Embryonic facial prominence (tissue), 1 donor: ENCODE measurements at regions not wholly inside any gene's neighbourhood (a gene's known extent, or its start where the extent isn't known, plus 50 kb on each side); places are given as distances from the start of the nearest gene placed in this dataset.

ENCODE experiments used
- DNase-seq: peaks from one replicate; pipeline ENCODE4 v3.0.0-alpha.2; 2016; ENCODE audit errors: extremely low spot score

GRCh38 chr2:220434385-220434784 is 807.0 kb downstream of the SLC4A3 start:
- DNase-seq, result no peak

GRCh38 chr2:220437938-220438337 is 810.5 kb downstream of the SLC4A3 start:
- no peak for DNase-seq

GRCh38 chr2:220440731-220441130 is 813.3 kb downstream of the SLC4A3 start:
- DNase-seq, result no peak

- no peak for DNase-seq
These were observed 814.0 kb downstream of the SLC4A3 start for GRCh38 chr2:220441404-220441803.

GRCh38 chr2:220442012-220442411 is 814.6 kb downstream of the SLC4A3 start:
- no peak for DNase-seq

GRCh38 chr2:220445429-220446105 is 818.1 kb downstream of the SLC4A3 start:
- no peak for DNase-seq

- no peak for DNase-seq
These were observed 818.8 kb downstream of the SLC4A3 start for GRCh38 chr2:220446106-220446712.

- DNase-seq, result no peak
These were observed 823.4 kb downstream of the SLC4A3 start for GRCh38 chr2:220450846-220451245.

- DNase-seq, result no peak
These were observed 824.0 kb downstream of the SLC4A3 start for GRCh38 chr2:220451438-220451837.

GRCh38 chr2:220452561-220452960 is 825.1 kb downstream of the SLC4A3 start:
- no peak for DNase-seq

- peak; percentile 79 for DNase-seq
These were observed 828.0 kb downstream of the SLC4A3 start for GRCh38 chr2:220455351-220455990.

GRCh38 chr2:220458051-220458450 is 830.6 kb downstream of the SLC4A3 start:
- no peak for DNase-seq

- DNase-seq, result no peak
These were observed 833.0 kb downstream of the SLC4A3 start for GRCh38 chr2:220460257-220460985.

GRCh38 chr2:220463876-220464275 is 836.4 kb downstream of the SLC4A3 start:
- no peak for DNase-seq

- no peak for DNase-seq
These were observed 838.3 kb downstream of the SLC4A3 start for GRCh38 chr2:220465700-220466099.

GRCh38 chr2:220466251-220466691 is 838.8 kb downstream of the SLC4A3 start:
- no peak for DNase-seq

- DNase-seq, result no peak
These were observed 841.8 kb downstream of the SLC4A3 start for GRCh38 chr2:220469201-220469600.

GRCh38 chr2:220473611-220474010 is 846.2 kb downstream of the SLC4A3 start:
- DNase-seq, result no peak

GRCh38 chr2:220476877-220477276 is 849.4 kb downstream of the SLC4A3 start:
- no peak for DNase-seq

GRCh38 chr2:220478305-220479058 is 851.1 kb downstream of the SLC4A3 start:
- DNase-seq, result no peak

- no peak for DNase-seq
These were observed 855.3 kb downstream of the SLC4A3 start for GRCh38 chr2:220482716-220483115.

GRCh38 chr2:220489121-220489520 is 861.7 kb downstream of the SLC4A3 start:
- DNase-seq, result no peak
